Fibroblast of skin of left biceps (primary cell): ENCODE measurements at regions not wholly inside any gene's neighbourhood (a gene's known extent, or its start where the extent isn't known, plus 50 kb on each side); places are given as distances from the start of the nearest gene placed in this dataset.

Experiments used
- DNase-seq, 2 experiments: peaks; one replicate each; pipeline ENCODE4 v3.0.0-alpha.2; 2013; ENCODE audit warnings: low read depth in 2 of 2

DNA sequence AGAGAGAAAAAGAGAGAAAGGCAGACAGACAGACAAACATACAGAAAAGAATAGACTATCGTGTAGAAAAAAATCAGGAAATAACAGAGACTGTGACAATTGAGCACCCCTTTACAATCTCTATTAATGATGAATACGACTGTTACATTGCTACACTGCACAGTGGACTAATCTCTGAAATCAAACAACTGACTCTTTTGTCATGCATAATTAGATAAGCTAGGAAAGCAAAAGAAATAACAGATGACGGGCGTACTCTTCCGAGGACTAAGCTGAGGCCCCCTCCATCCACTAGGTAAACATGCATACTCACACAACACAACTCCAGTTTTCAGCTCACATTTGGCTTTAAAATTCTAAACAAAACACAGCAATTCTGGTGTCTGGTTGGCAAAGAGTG is 267.0 kb downstream of the NOL4 start:
- DNase-seq = no peak

DNA sequence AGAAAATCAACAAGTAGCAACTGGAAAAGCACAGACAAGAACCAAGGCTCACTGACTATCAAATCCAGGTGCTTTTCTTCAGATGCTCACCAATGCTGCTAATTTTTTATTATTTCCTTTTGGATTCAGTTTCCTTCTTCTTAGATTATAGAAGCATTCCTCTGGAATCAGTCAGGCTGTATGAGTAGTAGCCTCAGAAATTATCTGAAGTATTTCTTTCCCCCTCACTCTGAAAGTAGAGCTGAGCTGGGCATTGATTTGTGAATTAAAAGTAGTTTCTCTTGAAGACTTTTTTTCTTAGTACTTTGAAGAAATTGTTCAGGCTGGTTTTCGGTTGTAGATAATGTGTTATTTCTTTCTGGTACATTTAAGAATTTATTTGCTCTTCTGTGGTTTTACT is 273.7 kb downstream of the NOL4 start:
- peak; percentile 10 to 21 for DNase-seq

GRCh38 chr18:33946336-33946735 is 278.4 kb downstream of the NOL4 start:
- peak; percentile 13 to 15 for DNase-seq

GRCh38 chr18:33944493-33944892 is 280.2 kb downstream of the NOL4 start:
- no peak for DNase-seq

GRCh38 chr18:33937270-33937816 is 287.4 kb downstream of the NOL4 start:
- DNase-seq = no peak

DNA sequence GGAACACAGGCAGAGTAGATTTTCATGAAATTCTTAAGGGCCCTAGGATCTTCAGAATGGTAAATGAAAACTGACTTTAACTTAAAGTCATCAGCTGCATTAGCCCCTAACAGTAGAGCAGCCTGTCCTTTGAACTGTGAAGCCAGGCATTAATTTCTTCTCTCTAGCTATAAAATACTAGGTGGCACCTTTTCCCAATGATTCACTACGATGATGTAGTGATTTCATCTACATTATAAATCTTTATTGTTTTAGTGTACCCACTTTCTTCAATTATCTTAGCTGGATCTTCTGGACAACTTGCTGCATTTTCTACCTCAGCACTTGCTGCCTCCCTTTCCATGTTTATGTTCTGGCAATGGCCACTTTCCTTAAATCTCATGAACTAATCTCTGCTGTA is 290.5 kb downstream of the NOL4 start:
- no peak for DNase-seq

GRCh38 chr18:33928231-33928630 is 296.5 kb downstream of the NOL4 start:
- peak; percentile 9 to 13 for DNase-seq

GRCh38 chr18:33924576-33924975 is 300.1 kb downstream of the NOL4 start:
- no peak for DNase-seq

DNA sequence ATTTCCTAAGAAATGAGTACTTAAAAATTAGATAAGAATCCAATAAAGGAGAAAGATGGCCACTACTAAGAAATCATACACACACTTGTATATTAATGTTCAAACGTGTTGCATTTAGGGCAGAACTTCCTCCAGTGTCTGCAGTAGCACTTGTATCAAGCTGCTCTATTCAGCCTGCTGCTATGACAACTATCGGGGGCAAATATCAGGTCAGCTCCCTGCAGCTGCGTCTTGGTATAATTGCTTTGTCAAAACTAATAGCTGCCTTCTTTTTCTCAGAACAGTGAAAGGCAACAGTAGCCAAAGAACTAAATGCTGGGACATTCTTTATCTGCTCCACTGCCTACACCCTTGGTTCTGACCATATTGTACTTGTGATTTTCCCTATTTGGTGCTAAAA is 300.7 kb downstream of the NOL4 start:
- DNase-seq = no peak

- no peak for DNase-seq
These were observed 306.1 kb downstream of the NOL4 start for GRCh38 chr18:33918571-33918970.

- no peak for DNase-seq
These were observed 308.5 kb downstream of the NOL4 start for GRCh38 chr18:33916200-33916599.

GRCh38 chr18:33914399-33914798 is 310.3 kb downstream of the NOL4 start:
- no peak for DNase-seq

- DNase-seq = no peak
These were observed 318.7 kb downstream of the NOL4 start for GRCh38 chr18:33906046-33906445.

DNA sequence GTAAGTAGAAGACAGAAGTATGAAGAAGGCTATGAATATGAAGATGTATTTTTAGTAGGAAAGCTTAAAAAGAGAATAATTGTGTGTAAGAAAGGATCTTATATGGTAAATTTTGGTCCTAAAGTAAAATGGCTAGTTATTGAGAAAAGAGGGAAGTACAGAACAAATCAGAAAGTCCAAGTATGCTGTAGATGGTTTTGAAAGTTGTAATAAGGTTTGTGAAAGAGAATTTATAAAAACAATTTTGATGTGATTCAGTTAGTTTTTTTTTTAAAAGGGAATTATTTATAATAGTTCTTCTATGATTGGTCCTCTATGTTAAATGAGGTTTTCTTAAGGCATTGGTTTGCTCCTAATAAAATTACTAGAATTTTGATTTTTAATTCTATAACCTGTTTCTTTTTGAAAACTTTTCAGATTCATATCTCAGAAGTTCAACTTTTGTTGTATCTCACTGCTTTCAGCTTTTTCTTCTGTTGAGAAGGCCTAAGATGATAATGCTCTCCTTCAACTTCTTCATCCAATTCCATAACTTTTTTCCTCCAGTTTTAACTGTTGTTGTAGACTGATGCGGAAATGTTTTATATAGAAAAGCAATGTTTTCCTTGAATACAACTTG is 322.7 kb downstream of the NOL4 start:
- DNase-seq = no peak

DNA sequence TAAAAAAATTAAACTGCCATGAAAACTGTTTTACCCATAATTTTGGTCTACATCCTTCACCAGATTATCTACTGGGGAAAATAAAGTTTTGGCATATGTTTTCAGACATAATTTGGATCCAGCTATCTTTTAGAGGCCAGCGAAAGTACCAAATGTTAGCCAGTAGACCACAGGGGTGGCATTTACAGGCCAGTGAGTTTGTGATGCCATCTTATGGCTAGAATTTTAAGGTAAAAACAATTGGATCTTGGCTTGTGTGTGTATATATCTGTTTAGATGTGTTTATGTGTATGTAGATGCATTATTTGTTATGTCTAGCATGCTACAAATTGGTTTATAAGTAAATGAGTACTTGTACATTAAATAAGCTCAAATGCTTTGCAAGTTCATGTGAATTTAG is 322.6 kb downstream of the ASXL3 start:
- no peak for DNase-seq

GRCh38 chr18:33898427-33898826 is 320.4 kb downstream of the ASXL3 start:
- DNase-seq = no peak

- DNase-seq = no peak
These were observed 300.2 kb downstream of the ASXL3 start for GRCh38 chr18:33878213-33878612.

GRCh38 chr18:33875029-33875565 is 297.1 kb downstream of the ASXL3 start:
- DNase-seq = no peak

- no peak for DNase-seq
These were observed 295.1 kb downstream of the ASXL3 start for GRCh38 chr18:33873112-33873511.

DNA sequence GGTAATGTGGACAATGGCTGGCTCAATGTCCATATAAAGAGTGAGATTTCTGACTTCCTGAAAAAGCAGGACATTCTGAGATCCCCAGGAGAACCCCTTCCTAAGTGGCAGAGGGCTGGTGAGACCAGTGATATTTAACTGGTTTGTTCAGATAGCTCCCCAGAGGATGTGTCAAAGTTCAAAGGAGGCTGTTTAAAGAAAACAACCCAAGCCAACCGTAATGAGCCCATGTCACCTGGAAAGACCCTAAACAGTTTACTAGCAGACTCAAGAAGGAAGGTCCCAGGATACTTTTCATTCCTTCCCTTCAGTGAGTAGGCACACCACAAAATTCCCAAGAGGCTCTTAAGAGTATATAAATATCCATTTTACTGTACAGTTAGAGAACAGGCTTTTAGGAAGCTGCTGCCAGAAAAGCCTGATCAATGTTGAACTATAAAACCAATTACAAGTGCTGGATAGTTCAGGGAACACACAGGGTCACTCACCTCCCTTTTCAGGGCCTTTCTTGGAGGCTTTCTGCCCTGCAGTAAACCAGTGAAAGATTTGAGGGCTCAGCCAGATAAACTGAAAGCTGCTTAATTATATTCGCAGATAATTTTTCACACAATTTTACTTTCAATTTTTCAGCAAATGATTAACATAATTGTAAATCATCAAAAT is 293.5 kb downstream of the ASXL3 start:
- DNase-seq = no peak

DNA sequence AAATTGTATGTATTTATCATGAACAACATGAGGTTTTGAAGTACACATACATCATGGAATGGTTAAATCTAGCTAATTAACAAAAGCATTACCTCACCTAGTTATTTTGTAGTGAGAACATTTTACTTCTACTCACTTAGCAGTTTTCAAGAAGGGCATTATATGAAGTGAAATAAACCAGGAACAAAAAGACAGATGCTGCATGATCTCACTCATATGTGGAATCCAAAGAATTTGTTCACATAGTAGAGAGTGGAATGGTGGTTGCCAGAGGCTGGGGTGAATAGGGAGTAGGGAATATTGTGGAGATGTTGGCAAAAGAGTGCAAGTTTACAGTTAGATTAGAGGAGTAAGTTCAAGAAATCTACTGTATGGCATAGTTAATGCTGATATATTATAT is 292.0 kb downstream of the ASXL3 start:
- peak; percentile 4 to 5 for DNase-seq

GRCh38 chr18:33866386-33866785 is 288.4 kb downstream of the ASXL3 start:
- no peak for DNase-seq

GRCh38 chr18:33863912-33864311 is 285.9 kb downstream of the ASXL3 start:
- DNase-seq = no peak
